HG02588 (cell line): ENCODE measurements at regions not wholly inside any gene's neighbourhood (a gene's known extent, or its start where the extent isn't known, plus 50 kb on each side); places are given as distances from the start of the nearest gene placed in this dataset.
"Not testable (repeated sequence)": the region's sequence is repeated elsewhere in the genome, so short reads cannot be mapped to it uniquely, and the experiment has no call there.

ENCODE experiments used
- ATAC-seq: cut with Tn5 transposase; IDR thresholded peaks from one replicate; pipeline ENCODE4 v1.9.1; 2021; ENCODE audit warnings: mild to moderate bottlenecking, moderate library complexity; ENCODE audit not compliant: unreplicated experiment

- no peak for ATAC-seq
Observed at GRCh38 chr7:131940621-131941165, 384.3 kb upstream of the PODXL start.

GRCh38 chr7:131938788-131939187, 382.4 kb upstream of the PODXL start:
- not testable (repeated sequence) for ATAC-seq

- ATAC-seq: no peak
Observed at GRCh38 chr7:131937868-131938267, 381.4 kb upstream of the PODXL start.

GRCh38 chr7:131935180-131935579, 378.8 kb upstream of the PODXL start:
- no peak for ATAC-seq

- no peak for ATAC-seq
Observed at GRCh38 chr7:131934452-131934851, 378.0 kb upstream of the PODXL start.

- ATAC-seq: no peak
Observed at GRCh38 chr7:131933751-131934289, 377.4 kb upstream of the PODXL start.

- ATAC-seq: not testable (repeated sequence)
Observed at GRCh38 chr7:131933219-131933618, 376.8 kb upstream of the PODXL start.

GRCh38 chr7:131932271-131932670, 375.8 kb upstream of the PODXL start:
- no peak for ATAC-seq

- ATAC-seq: no peak
Observed at GRCh38 chr7:131931370-131931769, 374.9 kb upstream of the PODXL start.

- ATAC-seq: no peak
Observed at GRCh38 chr7:131929632-131930031, 373.2 kb upstream of the PODXL start.

- no peak for ATAC-seq
Observed at GRCh38 chr7:131927770-131928423, 371.5 kb upstream of the PODXL start.

- ATAC-seq: no peak
Observed at GRCh38 chr7:131925636-131926035, 369.2 kb upstream of the PODXL start.

- no peak for ATAC-seq
Observed at GRCh38 chr7:131924857-131925256, 368.4 kb upstream of the PODXL start.

- ATAC-seq: not testable (repeated sequence)
Observed at GRCh38 chr7:131922948-131923347, 366.5 kb upstream of the PODXL start.

- no peak for ATAC-seq
Observed at GRCh38 chr7:131921016-131921415, 364.6 kb upstream of the PODXL start.

GRCh38 chr7:131919920-131920709, 363.7 kb upstream of the PODXL start:
- peak; percentile 63 for ATAC-seq

- no peak for ATAC-seq
Observed at GRCh38 chr7:131911112-131911511, 354.7 kb upstream of the PODXL start.

- no peak for ATAC-seq
Observed at GRCh38 chr7:131909151-131909768, 352.8 kb upstream of the PODXL start.

- no peak for ATAC-seq
Observed at GRCh38 chr7:131908714-131909113, 352.3 kb upstream of the PODXL start.

- ATAC-seq: no peak
Observed at GRCh38 chr7:131905471-131905973, 349.1 kb upstream of the PODXL start.

- ATAC-seq: no peak
Observed at GRCh38 chr7:131904760-131905327, 348.4 kb upstream of the PODXL start.
